ENCODE measurements at regions not wholly inside any gene's neighbourhood (a gene's known extent, or its start where the extent isn't known, plus 50 kb on each side); places are given as distances from the start of the nearest gene placed in this dataset.

- TF ChIP-seq CTCF (IDR thresholded peaks at IDR 0.05) (no peak), POLR2A (IDR thresholded peaks at IDR 0.05) (no peak)
These were observed 217.2 kb upstream of the MKLN1 start for GRCh38 chr7:131110297-131111080.
